HFFc6 (cell line): ENCODE measurements at regions not wholly inside any gene's neighbourhood (a gene's known extent, or its start where the extent isn't known, plus 50 kb on each side); places are given as distances from the start of the nearest gene placed in this dataset.

Experiments used
- DNase-seq: peaks from one replicate; pipeline ENCODE4 v3.0.0-alpha.2; 2018
- H3K27ac Mint-ChIP-seq: 2 replicates; pipeline ENCODE4 v1.8.0; 2020; ENCODE audit warnings: mild to moderate bottlenecking, mixed read lengths
- H3K27me3 Mint-ChIP-seq: 2 replicates; pipeline ENCODE4 v1.8.0; 2021; ENCODE audit warnings: mild to moderate bottlenecking, moderate library complexity, mixed read lengths; ENCODE audit not compliant: insufficient read depth
- H3K36me3 Mint-ChIP-seq: 2 replicates; pipeline ENCODE4 v1.8.0; 2021; ENCODE audit warnings: low read depth, mixed read lengths
- H3K4me1 Mint-ChIP-seq: 2 replicates; pipeline ENCODE4 v1.8.0; 2020; ENCODE audit warnings: low read depth, mixed read lengths
- H3K4me3 Mint-ChIP-seq: 2 replicates; pipeline ENCODE4 v1.8.0; 2020; ENCODE audit warnings: mild to moderate bottlenecking, moderate library complexity, mixed read lengths
- H3K9me3 Mint-ChIP-seq: 2 replicates; pipeline ENCODE4 v1.8.0; 2020; ENCODE audit warnings: mild to moderate bottlenecking, mixed read lengths
- CTCF ChIP-seq: fragments of 200-600 bp; sonication (generic); IDR thresholded peaks from 2 replicates; pipeline ENCODE4 v1.5.0; 2021; ENCODE audit warnings: antibody characterized with exemption, mild to moderate bottlenecking

DNA sequence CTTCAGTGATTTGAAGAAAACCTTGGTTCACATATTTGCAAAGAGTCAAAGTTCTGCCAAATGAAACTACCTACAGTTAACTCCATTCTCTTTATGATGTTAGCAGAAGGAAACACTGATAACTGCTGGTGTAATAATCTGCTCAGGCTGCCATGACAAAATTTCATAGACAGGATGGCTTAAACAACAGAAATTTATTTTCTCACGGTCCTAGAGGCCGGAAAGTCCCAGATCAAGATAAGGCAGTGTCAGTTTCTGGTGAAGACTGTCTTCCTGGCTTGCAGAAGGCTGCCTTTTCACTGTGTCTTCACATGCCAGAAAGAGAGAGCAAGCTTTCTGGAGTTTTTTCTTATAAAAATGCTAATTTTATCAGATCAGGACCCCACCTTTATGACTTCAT, 102.4 kb upstream of the PARP8 start:
- H3K4me3 Mint-ChIP-seq = no peak overlapping the region
- H3K36me3 Mint-ChIP-seq = no peaks in the 10 kb centered on the region
- H3K27ac Mint-ChIP-seq = no peak overlapping the region
- H3K9me3 Mint-ChIP-seq = no peaks in the 10 kb centered on the region; the same call in 1 of the 2 replicates
- DNase-seq = no peak
- H3K27me3 Mint-ChIP-seq = no peaks in the 10 kb centered on the region
- H3K4me1 Mint-ChIP-seq = no peaks in the 10 kb centered on the region
- no peak for TF ChIP-seq CTCF

DNA sequence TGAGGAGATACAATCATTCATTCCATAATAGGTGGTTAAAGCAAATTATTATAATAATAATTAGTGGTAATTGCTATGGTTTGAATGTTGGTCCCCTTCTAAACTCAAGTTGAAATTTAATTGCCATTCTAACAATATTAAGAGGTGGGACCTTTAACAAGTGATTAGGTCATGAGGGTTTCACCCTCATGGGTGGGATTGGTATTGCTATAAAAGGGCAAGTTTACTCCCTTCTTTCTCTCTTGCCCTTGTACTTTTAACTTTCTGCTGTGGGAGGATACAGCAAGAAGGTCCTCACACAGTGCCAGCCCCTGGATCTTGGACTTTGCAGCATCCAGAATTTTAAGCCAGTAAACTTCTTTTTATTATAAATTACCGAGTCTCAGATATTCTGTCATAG, 101.9 kb upstream of the PARP8 start:
- H3K36me3 Mint-ChIP-seq = no peaks in the 10 kb centered on the region
- no peaks in the 10 kb centered on the region; the same call in 1 of the 2 replicates for H3K9me3 Mint-ChIP-seq
- TF ChIP-seq CTCF = no peak
- H3K4me1 Mint-ChIP-seq = no peaks in the 10 kb centered on the region
- H3K27me3 Mint-ChIP-seq = no peaks in the 10 kb centered on the region
- DNase-seq = no peak
- H3K4me3 Mint-ChIP-seq = no peak overlapping the region
- H3K27ac Mint-ChIP-seq = no peak overlapping the region

- no peak for TF ChIP-seq CTCF
- Mint-ChIP-seq H3K4me3 (no peak overlapping the region), H3K4me1 (no peaks in the 10 kb centered on the region), H3K36me3 (no peaks in the 10 kb centered on the region), H3K27ac (no peak overlapping the region), H3K27me3 (peaks cover 1% of the 10 kb centered on the region; the same call in 1 of the 2 replicates), H3K9me3 (no peaks in the 10 kb centered on the region)
- no peak for DNase-seq
Observed at GRCh38 chr5:50574121-50574520, 92.3 kb upstream of the PARP8 start.

DNA sequence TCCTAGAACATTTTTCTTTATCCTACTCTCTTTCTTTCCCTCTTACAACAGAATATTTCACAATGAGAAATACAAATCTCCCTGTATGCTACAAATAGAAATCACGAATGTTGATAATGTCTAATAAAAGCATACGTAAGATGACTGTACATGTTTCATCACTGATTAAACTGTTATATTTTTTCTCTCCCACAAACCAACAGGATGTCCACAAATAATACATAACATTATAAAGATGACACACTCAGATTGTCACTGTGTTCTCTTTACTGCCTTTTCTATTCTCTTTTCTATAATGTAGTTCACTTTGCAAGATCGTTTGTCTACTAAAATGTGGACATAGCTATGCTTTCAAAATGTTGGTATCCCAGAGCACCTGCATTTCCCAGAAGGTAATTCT, 90.7 kb upstream of the PARP8 start:
- no peaks in the 10 kb centered on the region for H3K9me3 Mint-ChIP-seq
- peaks cover 1% of the 10 kb centered on the region; the same call in 1 of the 2 replicates for H3K27me3 Mint-ChIP-seq
- no peak overlapping the region for H3K27ac Mint-ChIP-seq
- no peaks in the 10 kb centered on the region for H3K36me3 Mint-ChIP-seq
- no peaks in the 10 kb centered on the region for H3K4me1 Mint-ChIP-seq
- no peak overlapping the region for H3K4me3 Mint-ChIP-seq
- no peak for TF ChIP-seq CTCF
- DNase-seq = no peak

DNA sequence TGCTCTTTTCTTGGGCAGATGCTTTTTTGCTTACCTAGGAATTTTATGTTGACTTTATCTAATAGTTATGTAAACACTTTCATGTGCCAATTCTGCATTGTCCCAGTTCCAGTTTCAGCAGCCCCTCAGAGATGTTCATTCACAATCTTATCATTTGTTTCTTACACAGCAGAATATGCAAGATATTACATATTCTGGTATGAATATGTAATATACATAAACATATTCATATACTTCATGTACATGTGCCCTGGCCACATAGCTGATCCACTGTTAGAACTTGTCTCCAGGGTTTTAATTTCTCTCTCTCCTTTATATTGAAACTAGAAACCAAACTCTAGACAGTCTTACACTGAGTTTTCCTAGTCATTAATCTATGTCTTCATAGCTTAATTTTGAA, 90.2 kb upstream of the PARP8 start:
- Mint-ChIP-seq H3K36me3 (no peaks in the 10 kb centered on the region), H3K4me3 (no peak overlapping the region), H3K27ac (no peak overlapping the region), H3K27me3 (peaks cover 1% of the 10 kb centered on the region; the same call in 1 of the 2 replicates), H3K9me3 (no peaks in the 10 kb centered on the region), H3K4me1 (no peaks in the 10 kb centered on the region)
- DNase-seq = no peak
- TF ChIP-seq CTCF = no peak

- no peak for TF ChIP-seq CTCF
- H3K4me3 Mint-ChIP-seq = no peak overlapping the region
- no peak overlapping the region for H3K27ac Mint-ChIP-seq
- peaks cover 1% of the 10 kb centered on the region; the same call in 1 of the 2 replicates for H3K27me3 Mint-ChIP-seq
- no peak for DNase-seq
- H3K36me3 Mint-ChIP-seq = no peaks in the 10 kb centered on the region
- no peaks in the 10 kb centered on the region for H3K4me1 Mint-ChIP-seq
- H3K9me3 Mint-ChIP-seq = no peaks in the 10 kb centered on the region
Observed at GRCh38 chr5:50576686-50577256, 89.7 kb upstream of the PARP8 start.
